SU-DHL-6 (cell line): ENCODE measurements at regions not wholly inside any gene's neighbourhood (a gene's known extent, or its start where the extent isn't known, plus 50 kb on each side); places are given as distances from the start of the nearest gene placed in this dataset.

Source experiments
- CTCF ChIP-seq: fragments of 200-600 bp; sonication (generic); IDR thresholded peaks from one replicate; pipeline ENCODE4 v1.5.1; 2017; ENCODE audit warnings: antibody characterized with exemption, mild to moderate bottlenecking, low read length, moderate library complexity; ENCODE audit not compliant: insufficient read depth, poor library complexity, severe bottlenecking
- EZH2phosphoT487 ChIP-seq: fragments of 200-600 bp; sonication (generic), shearing (Covaris generic); conservative IDR thresholded peaks from 2 replicates; pipeline ENCODE4 v1.6.1; 2018; ENCODE audit warnings: mild to moderate bottlenecking, antibody characterized with exemption, low read length, moderate library complexity, mixed read lengths

- TF ChIP-seq CTCF, result no peak
- no peak for TF ChIP-seq EZH2phosphoT487
Measured at GRCh38 chr10:117443686-117444041, 68.4 kb upstream of the PDZD8 start.
